ENCODE measurements at regions not wholly inside any gene's neighbourhood (a gene's known extent, or its start where the extent isn't known, plus 50 kb on each side); places are given as distances from the start of the nearest gene placed in this dataset.

DNA sequence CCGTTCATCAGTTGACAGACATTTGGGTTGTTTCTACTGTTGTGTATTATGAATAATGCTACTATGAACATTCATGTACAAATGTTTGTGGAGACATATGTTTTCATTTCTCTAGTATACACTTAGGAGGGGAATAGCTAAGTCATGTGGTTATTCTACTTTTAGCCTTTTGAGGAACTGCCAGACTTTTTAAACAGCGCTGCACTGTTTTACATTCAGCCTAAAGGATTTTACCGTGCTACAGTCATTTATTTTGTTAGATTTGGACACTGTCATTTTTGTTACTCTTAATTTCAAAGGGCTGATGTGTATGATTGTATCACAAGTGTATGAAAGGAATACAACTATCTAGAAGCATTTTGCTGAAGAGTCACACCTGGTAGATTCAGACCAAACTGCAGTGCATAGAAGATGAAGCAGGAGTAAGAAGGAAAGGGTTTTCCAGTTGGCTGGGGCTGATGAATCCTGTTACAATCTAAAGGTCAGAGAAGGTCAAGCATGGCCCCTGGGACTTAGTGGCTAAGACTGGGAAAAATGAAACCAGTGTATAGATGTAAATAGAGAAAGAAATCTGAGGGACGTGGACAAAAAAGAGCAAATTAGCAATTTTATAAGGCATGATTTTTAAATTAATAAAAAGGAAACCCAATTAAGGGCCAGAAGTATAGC is 509.7 kb downstream of the PSAT1 start:
- Histone ChIP-seq H3K27ac (ENCODE audit: insufficient read depth, low read depth, low read length) (no peak overlapping the region), H3K4me3 (replicated peaks in 1 of 3; ENCODE audit: insufficient read depth in 1 of 3, low read depth in 1 of 3, low read length in 3 of 3) (no peak overlapping the region), H4K20me1 (replicated peaks; ENCODE audit: control insufficient read depth, extremely low read depth, insufficient read depth, low read length) (no peaks in the 10 kb centered on the region), H2AFZ (ENCODE audit: low read depth, low read length) (no peak overlapping the region), H3K4me2 (ENCODE audit: insufficient read depth, low read length) (no peak overlapping the region), H3K79me2 (ENCODE audit: control insufficient read depth, insufficient read depth, low read length) (no peaks in the 10 kb centered on the region), H3K4me1 (ENCODE audit: control insufficient read depth, extremely low read depth, insufficient read depth, low read length) (no peaks in the 10 kb centered on the region), H3K9me1 (replicated peaks; ENCODE audit: control insufficient read depth, extremely low read depth, insufficient read depth, low read length) (no peaks in the 10 kb centered on the region), H3K36me3 (ENCODE audit: control insufficient read depth in 2 of 2, extremely low read depth in 1 of 2, insufficient read depth in 2 of 2, low read length in 2 of 2) (no peaks in the 10 kb centered on the region), H3K27me3 (ENCODE audit: control insufficient read depth in 2 of 2, insufficient read depth in 2 of 2, low read length in 2 of 2) (no peaks in the 10 kb centered on the region), H3K9me3 (replicated peaks; ENCODE audit: control insufficient read depth, insufficient read depth, low read length) (no peaks in the 10 kb centered on the region), H3K9ac (replicated peaks; ENCODE audit: extremely low read depth, insufficient read depth, low read length) (no peak overlapping the region)
- dilution Hi-C loops (cut with MboI; ENCODE audit: extremely low pct_ligation_motif_present, low sequenced_read_pairs) = no loop called here
- POLR2A ChIA-PET = no interaction called here
- no TSS peak for BruUV-seq (replicated peaks)
- TF ChIP-seq GATA2 (IDR thresholded peaks at IDR 0.05; ENCODE audit: insufficient read depth, insufficient read length, low read depth, low read length) = no peak
- intact Hi-C loops (cut with micrococcal nuclease) = no loop called here
- DNase-seq (ENCODE audit: low read depth, low spot score) = no peak
- CTCF ChIA-PET = no interaction called here
- FAIRE-seq = no peak

DNA sequence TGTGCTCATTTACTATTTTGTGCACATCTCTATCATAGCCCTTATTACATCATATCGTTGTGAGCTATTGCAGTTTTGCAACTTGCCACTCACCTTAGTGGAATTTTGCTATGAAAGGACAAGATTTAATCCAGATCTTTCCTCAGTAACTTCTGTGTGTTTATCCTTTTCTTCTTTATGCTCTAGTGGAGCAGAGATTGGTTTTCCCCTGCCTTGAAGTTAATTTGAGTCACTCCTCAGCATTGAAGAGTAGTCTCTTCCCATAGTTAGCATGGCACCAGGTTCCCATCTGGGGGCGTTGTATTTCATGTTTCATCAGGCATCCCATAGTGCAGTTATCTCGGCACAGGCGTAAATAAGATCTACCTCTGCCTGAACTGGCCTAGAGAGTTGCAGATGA is 510.4 kb downstream of the PSAT1 start:
- TF ChIP-seq POLR2AphosphoS5 (IDR thresholded peaks at IDR 0.05; ENCODE audit: insufficient read depth, low read depth, low read length) (no peak), FOS (IDR thresholded peaks at IDR 0.05; ENCODE audit: borderline replicate concordance, insufficient read depth, low read length) (no peak), GATA2 (IDR thresholded peaks at IDR 0.05; ENCODE audit: insufficient read depth, insufficient read length, low read depth, low read length) (no peak), POLR2A (IDR thresholded peaks at IDR 0.05; ENCODE audit: low read depth, low read length) (no peak), JUN (IDR thresholded peaks at IDR 0.05; ENCODE audit: borderline replicate concordance, insufficient read depth, insufficient read length, low read depth) (no peak)
- TF ChIP-seq, protein P1, sequence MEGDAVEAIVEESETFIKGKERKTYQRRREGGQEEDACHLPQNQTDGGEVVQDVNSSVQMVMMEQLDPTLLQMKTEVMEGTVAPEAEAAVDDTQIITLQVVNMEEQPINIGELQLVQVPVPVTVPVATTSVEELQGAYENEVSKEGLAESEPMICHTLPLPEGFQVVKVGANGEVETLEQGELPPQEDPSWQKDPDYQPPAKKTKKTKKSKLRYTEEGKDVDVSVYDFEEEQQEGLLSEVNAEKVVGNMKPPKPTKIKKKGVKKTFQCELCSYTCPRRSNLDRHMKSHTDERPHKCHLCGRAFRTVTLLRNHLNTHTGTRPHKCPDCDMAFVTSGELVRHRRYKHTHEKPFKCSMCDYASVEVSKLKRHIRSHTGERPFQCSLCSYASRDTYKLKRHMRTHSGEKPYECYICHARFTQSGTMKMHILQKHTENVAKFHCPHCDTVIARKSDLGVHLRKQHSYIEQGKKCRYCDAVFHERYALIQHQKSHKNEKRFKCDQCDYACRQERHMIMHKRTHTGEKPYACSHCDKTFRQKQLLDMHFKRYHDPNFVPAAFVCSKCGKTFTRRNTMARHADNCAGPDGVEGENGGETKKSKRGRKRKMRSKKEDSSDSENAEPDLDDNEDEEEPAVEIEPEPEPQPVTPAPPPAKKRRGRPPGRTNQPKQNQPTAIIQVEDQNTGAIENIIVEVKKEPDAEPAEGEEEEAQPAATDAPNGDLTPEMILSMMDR (IDR thresholded peaks at IDR 0.05; ENCODE audit: extremely low read depth in 1 of 2, insufficient read depth in 1 of 2, low read depth in 1 of 2, low read length in 2 of 2) = no peak
- TF ChIP-seq, protein P2, sequence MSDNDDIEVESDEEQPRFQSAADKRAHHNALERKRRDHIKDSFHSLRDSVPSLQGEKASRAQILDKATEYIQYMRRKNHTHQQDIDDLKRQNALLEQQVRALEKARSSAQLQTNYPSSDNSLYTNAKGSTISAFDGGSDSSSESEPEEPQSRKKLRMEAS (IDR thresholded peaks at IDR 0.05; ENCODE audit: insufficient read depth, insufficient read length) = no peak
- H3K36me3 ChIP-seq (ENCODE audit: control insufficient read depth in 2 of 2, extremely low read depth in 1 of 2, insufficient read depth in 2 of 2, low read length in 2 of 2) = no peaks in the 10 kb centered on the region
- H4K20me1 ChIP-seq (replicated peaks; ENCODE audit: control insufficient read depth, extremely low read depth, insufficient read depth, low read length) = no peaks in the 10 kb centered on the region
- H3K4me2 ChIP-seq (ENCODE audit: insufficient read depth, low read length) = no peak overlapping the region
- no peaks in the 10 kb centered on the region for H3K79me2 ChIP-seq (ENCODE audit: control insufficient read depth, insufficient read depth, low read length)
- no peak overlapping the region for H3K4me3 ChIP-seq (replicated peaks in 1 of 3; ENCODE audit: insufficient read depth in 1 of 3, low read depth in 1 of 3, low read length in 3 of 3)
- H3K9ac ChIP-seq (replicated peaks; ENCODE audit: extremely low read depth, insufficient read depth, low read length) = no peak overlapping the region
- no peak overlapping the region for H2AFZ ChIP-seq (ENCODE audit: low read depth, low read length)
- BruUV-seq (replicated peaks) = no TSS peak
- DNase-seq (ENCODE audit: low read depth, low spot score) = no peak
- dilution Hi-C loops (cut with MboI; ENCODE audit: extremely low pct_ligation_motif_present, low sequenced_read_pairs) (no loop called here), intact Hi-C loops (cut with micrococcal nuclease) (no loop called here)
- no peak for FAIRE-seq
- POLR2A ChIA-PET = no interaction called here
- H3K4me1 ChIP-seq (ENCODE audit: control insufficient read depth, extremely low read depth, insufficient read depth, low read length) = no peaks in the 10 kb centered on the region
- H3K27ac ChIP-seq (ENCODE audit: insufficient read depth, low read depth, low read length) = no peak overlapping the region
- H3K9me1 ChIP-seq (replicated peaks; ENCODE audit: control insufficient read depth, extremely low read depth, insufficient read depth, low read length) = no peaks in the 10 kb centered on the region
- no peaks in the 10 kb centered on the region for H3K9me3 ChIP-seq (replicated peaks; ENCODE audit: control insufficient read depth, insufficient read depth, low read length)
- CTCF ChIA-PET = no interaction called here
- no peaks in the 10 kb centered on the region for H3K27me3 ChIP-seq (ENCODE audit: control insufficient read depth in 2 of 2, insufficient read depth in 2 of 2, low read length in 2 of 2)
